ENCODE measurements at regions not wholly inside any gene's neighbourhood (a gene's known extent, or its start where the extent isn't known, plus 50 kb on each side); places are given as distances from the start of the nearest gene placed in this dataset.
"Not testable (repeated sequence)": the region's sequence is repeated elsewhere in the genome, so short reads cannot be mapped to it uniquely, and the experiment has no call there.

DNA sequence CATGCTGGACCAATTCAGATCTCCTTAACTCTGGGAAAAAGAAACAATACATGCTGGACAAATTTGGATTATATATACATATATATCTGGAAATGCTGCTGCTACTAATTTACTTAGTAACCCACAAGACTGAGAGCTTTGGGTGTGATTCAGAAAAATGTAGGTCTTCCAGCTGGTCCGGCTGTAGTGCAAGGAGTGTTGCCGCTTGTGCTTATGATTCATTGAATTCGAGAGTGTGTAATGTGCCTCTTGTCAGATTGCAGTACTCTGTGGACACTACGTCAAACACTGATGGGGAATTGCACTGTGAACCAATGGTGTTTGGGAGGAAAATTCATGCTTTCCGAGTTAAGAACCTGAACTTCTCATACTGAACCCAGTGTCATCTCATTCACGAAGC, 1155.5 kb downstream of the EPHA7 start:
- Histone ChIP-seq H3K9me3 (no peaks in the 10 kb centered on the region), H3K4me3 (no peak overlapping the region), H3K36me3 (ENCODE audit: insufficient read depth in 1 of 2, low read depth in 1 of 2) (no peaks in the 10 kb centered on the region), H3K27me3 (ENCODE audit: insufficient read depth in 3 of 3, low read length in 2 of 3) (no peaks in the 10 kb centered on the region), H3K4me1 (no peaks in the 10 kb centered on the region), H3K27ac (no peak overlapping the region)
- TF ChIP-seq, protein P1, sequence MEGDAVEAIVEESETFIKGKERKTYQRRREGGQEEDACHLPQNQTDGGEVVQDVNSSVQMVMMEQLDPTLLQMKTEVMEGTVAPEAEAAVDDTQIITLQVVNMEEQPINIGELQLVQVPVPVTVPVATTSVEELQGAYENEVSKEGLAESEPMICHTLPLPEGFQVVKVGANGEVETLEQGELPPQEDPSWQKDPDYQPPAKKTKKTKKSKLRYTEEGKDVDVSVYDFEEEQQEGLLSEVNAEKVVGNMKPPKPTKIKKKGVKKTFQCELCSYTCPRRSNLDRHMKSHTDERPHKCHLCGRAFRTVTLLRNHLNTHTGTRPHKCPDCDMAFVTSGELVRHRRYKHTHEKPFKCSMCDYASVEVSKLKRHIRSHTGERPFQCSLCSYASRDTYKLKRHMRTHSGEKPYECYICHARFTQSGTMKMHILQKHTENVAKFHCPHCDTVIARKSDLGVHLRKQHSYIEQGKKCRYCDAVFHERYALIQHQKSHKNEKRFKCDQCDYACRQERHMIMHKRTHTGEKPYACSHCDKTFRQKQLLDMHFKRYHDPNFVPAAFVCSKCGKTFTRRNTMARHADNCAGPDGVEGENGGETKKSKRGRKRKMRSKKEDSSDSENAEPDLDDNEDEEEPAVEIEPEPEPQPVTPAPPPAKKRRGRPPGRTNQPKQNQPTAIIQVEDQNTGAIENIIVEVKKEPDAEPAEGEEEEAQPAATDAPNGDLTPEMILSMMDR (IDR thresholded peaks at IDR 0.05): no peak
- DNase-seq: no peak
- intact Hi-C loops (cut with DNase I): no loop called here
- no peak for ATAC-seq
- 70 to 84% (median 72%) methylated on average over 6 of the region's 6 CpGs for WGBS, 3 donors

DNA sequence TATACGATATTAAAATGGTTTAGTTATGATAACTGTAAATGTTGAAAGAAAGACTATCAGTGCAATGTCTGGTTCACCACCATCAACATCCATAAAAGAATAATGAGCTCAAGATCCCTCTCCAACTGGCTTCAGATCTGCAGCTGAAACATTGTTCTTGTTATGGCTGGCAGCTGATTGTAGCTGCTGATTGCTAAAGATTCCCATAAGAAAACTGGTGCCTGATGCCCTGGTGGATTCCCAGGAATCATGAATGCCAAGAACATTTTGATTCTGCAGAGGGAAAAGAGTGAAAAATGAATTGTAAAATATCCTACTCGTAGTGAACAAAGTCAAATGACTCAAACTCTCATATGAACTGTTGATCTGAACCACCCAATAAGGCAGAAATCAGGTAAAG, 1160.2 kb downstream of the EPHA7 start:
- H3K27me3 ChIP-seq (ENCODE audit: insufficient read depth in 3 of 3, low read length in 2 of 3): no peaks in the 10 kb centered on the region
- TF ChIP-seq, protein P1 (IDR thresholded peaks at IDR 0.05): no peak
- DNase-seq (no peak), ATAC-seq (no peak)
- no peaks in the 10 kb centered on the region for H3K9me3 ChIP-seq
- H3K27ac ChIP-seq: no peak overlapping the region
- no peaks in the 10 kb centered on the region for H3K4me1 ChIP-seq
- no peak overlapping the region for H3K4me3 ChIP-seq
- WGBS, 3 donors: 36 to 50% (median 42%) methylated on average over 2 of the region's 2 CpGs
- intact Hi-C loops (cut with DNase I): no loop called here
- no peaks in the 10 kb centered on the region for H3K36me3 ChIP-seq (ENCODE audit: insufficient read depth in 1 of 2, low read depth in 1 of 2)

DNA sequence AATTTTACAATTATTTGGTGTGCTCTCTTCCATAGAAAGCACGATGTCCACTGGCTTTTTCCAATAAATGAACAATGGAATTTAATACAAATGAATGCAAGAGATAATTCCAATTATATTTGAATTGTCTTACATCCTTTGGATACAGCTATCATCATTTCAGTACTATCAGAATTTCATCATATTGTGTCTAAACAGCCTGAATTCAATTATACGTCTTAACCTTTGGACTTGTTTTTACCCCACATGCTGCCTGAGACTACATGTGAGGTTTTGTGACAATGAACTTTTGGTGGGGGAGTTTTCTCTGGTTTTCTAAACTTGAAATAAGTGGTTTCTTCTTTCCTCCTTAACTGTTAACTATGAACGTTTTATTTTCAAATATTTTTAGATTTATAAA, 1176.0 kb downstream of the EPHA7 start:
- 63 to 80% (median 67%) methylated on average over 3 of the region's 3 CpGs for WGBS, 3 donors
- H3K27ac ChIP-seq: no peak overlapping the region
- no peak for ATAC-seq
- H3K36me3 ChIP-seq (ENCODE audit: insufficient read depth in 1 of 2, low read depth in 1 of 2): no peaks in the 10 kb centered on the region
- no peak for DNase-seq
- H3K9me3 ChIP-seq: no peaks in the 10 kb centered on the region
- H3K4me3 ChIP-seq: no peak overlapping the region
- no peaks in the 10 kb centered on the region for H3K27me3 ChIP-seq (ENCODE audit: insufficient read depth in 3 of 3, low read length in 2 of 3)
- intact Hi-C loops (cut with DNase I): no loop called here
- TF ChIP-seq, protein P1 (IDR thresholded peaks at IDR 0.05): no peak
- H3K4me1 ChIP-seq: no peaks in the 10 kb centered on the region

DNA sequence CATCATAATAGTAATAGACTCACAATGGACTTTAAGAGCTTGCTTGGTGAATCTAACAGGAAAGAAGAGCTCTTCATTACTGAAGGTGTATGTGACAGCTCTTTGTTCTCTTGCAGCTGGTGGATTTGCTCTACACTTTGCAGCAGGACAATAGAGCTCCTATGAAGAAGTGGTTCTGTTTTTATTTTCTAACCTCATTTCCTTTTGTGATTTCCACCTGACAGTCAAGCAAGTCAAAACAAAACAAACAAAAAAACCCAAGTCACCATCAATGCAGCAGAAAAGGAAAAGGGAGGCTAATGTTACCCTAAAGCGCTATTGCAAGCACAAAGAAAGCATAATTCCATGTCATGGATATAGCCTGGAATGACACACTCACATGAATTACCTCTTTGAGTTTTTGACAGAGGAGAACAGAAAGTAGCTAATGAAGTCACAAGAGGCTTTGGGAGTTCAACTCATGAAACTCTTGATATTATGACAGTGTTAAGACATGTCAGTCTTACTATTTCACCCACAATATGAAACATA, 1188.1 kb downstream of the EPHA7 start:
- TF ChIP-seq, protein P1 (IDR thresholded peaks at IDR 0.05): no peak
- no peaks in the 10 kb centered on the region for H3K27me3 ChIP-seq (ENCODE audit: insufficient read depth in 3 of 3, low read length in 2 of 3)
- H3K9me3 ChIP-seq: no peaks in the 10 kb centered on the region
- no peaks in the 10 kb centered on the region for H3K36me3 ChIP-seq (ENCODE audit: insufficient read depth in 1 of 2, low read depth in 1 of 2)
- intact Hi-C loops (cut with DNase I): no loop called here
- DNase-seq: no peak
- ATAC-seq: no peak
- no peaks in the 10 kb centered on the region for H3K4me1 ChIP-seq
- H3K27ac ChIP-seq: no peak overlapping the region
- H3K4me3 ChIP-seq: no peak overlapping the region
- 34 to 63% (median 61%) methylated on average over 1 of the region's 1 CpG for WGBS, 3 donors

- H3K4me3 ChIP-seq; DNase-seq; H3K9me3 ChIP-seq; H3K36me3 ChIP-seq (ENCODE audit: insufficient read depth in 1 of 2, low read depth in 1 of 2); H3K4me1 ChIP-seq; ATAC-seq; H3K27ac ChIP-seq; intact Hi-C loops (cut with DNase I); H3K27me3 ChIP-seq (ENCODE audit: insufficient read depth in 3 of 3, low read length in 2 of 3): not testable (repeated sequence)
- WGBS, 3 donors: 92 to 98% (median 95%) methylated on average over 4 of the region's 4 CpGs
Measured at GRCh38 chr6:92219987-92220386, 1199.4 kb downstream of the EPHA7 start.
